Right ventricle myocardium superior (tissue), 1 donor: ENCODE measurements at regions not wholly inside any gene's neighbourhood (a gene's known extent, or its start where the extent isn't known, plus 50 kb on each side); places are given as distances from the start of the nearest gene placed in this dataset.
"Not testable (repeated sequence)": the region's sequence is repeated elsewhere in the genome, so short reads cannot be mapped to it uniquely, and the experiment has no call there.

Experiments
- ATAC-seq: fragments of 200-7000 bp; cut with Tn5 transposase; one replicate; pipeline ENCODE4 v1.9.1; 2020; ENCODE audit warnings: mild to moderate bottlenecking; ENCODE audit not compliant: poor library complexity
- DNase-seq: peaks from one replicate; pipeline ENCODE4 v3.0.0-alpha.2; 2020
- intact Hi-C: fragments of 100-400 bp; cut with DNase I; formaldehyde crosslinking; loops from one replicate; pipeline ENCODE4 v1.11.2; 2022
- donor health status: DM: no; HTN: yes; CAD: no; lungs with severe emphysema.

DNA sequence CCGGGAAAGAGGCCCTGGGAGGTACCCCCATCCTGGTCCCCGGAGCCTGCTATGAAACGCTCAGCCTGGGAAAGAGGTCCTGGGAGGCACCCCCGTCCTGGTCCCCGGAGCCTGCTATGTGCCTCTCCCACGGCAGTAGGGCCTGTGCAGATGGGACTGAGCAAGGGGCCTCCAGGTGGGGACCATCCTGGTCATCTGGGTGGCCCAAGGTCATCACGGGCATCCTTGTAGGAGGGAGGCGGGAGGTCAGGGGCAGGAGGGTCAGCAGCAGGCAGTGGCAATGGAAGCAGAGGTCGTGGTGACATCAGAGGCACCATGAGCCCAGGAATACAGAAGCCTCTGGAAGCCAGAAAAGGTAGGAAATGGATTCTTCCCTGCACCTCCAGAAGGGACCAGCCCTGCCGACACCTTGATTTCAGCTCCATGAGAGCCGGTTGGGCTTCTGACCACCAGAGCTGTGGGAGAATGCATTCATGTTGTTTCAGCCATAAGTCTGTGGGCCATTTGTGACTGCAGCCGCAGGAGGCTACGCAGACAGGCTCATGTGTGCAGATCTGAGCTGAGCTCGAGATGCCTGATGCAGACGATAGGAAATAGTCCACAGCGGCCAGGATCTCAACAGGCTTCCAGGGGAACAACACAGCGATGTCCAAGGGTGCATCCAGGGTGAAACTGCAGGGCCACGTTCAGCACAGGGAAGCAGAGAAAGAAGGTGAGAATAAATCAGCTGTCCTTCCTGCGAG, 190.7 kb downstream of the LAT start:
- intact Hi-C loops, DNase-seq, ATAC-seq: not testable (repeated sequence)

GRCh38 chr16:29173371-29174305, 188.8 kb downstream of the LAT start:
- ATAC-seq, DNase-seq, intact Hi-C loops: not testable (repeated sequence)

GRCh38 chr16:29172098-29172724, 187.4 kb downstream of the LAT start:
- ATAC-seq, intact Hi-C loops, DNase-seq: not testable (repeated sequence)

GRCh38 chr16:29171296-29171695, 186.4 kb downstream of the LAT start:
- DNase-seq, intact Hi-C loops, ATAC-seq: not testable (repeated sequence)

GRCh38 chr16:29170393-29171119, 185.7 kb downstream of the LAT start:
- DNase-seq, intact Hi-C loops: not testable (repeated sequence)
- peak; percentile 41 for ATAC-seq

DNA sequence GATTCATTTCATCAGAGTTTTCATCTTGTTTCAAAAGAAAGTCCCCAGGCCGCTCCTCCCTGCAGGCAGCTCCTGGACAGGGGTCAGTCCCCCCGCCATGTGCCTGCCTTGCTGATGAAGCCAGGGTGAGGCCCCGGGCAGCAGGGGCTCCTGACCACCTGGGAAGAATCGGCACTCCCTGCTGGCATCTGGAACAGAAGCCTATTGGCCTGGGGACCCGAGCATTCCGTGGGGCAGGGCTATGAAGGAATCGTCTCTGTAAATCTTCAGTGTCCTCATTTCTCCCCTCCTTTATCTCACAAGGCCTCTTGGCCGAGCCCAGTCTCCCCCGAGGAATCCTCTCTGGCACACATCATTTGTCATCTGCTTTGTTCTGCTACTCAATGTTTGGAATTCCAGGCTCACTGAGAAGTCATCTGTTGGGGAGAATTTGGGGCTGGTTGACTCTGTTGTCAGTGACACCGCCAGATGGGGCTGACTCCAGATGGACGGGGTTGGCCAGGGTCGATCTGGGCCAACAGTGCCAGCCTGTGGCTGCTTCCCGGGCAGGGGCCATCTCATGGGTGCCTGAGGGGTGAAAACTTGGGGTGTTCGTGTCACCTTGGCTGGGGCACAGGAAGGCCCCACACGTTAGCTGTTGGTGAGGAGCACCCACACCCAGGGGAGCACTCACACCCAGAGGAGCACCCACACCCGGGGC, 184.6 kb downstream of the LAT start:
- ATAC-seq = peak; percentile 73
- DNase-seq = peak; percentile 61
- intact Hi-C loops = not testable (repeated sequence)

DNA sequence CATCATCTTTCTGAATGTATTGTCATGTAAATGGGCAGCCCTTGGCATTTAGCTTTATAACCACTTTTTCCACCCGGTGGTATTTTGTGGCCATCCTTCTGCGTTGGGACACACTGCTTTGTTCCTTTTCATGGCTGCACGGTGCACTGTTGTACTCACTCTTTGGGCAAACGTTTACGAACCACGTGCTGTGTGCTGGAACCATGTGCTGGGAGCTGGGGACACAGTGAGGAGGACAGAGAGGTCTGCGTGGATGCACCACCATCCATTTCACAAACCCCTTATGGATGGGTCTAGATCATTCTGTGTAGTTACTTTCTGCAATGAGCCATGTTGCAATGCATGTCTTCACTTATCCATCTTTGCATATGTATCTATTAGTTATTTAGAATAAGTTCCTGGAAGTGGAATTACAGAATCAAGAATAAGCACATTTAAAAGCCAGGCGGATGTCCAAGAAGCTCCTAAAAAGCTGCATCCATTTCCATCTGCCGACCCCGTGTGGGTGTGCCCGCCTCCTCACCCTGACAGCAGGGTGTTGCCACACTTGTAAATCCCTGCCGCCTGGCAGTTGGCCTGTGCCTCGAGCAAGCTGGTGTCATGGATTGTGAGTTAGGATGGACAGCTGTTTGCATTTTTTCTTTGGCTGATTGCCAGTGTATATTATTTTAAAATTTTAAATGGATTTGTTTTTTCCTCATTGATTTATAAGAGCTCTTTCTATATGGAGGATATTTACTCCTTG, 183.8 kb downstream of the LAT start:
- ATAC-seq, intact Hi-C loops: not testable (repeated sequence)
- peak; percentile 37 for DNase-seq

DNA sequence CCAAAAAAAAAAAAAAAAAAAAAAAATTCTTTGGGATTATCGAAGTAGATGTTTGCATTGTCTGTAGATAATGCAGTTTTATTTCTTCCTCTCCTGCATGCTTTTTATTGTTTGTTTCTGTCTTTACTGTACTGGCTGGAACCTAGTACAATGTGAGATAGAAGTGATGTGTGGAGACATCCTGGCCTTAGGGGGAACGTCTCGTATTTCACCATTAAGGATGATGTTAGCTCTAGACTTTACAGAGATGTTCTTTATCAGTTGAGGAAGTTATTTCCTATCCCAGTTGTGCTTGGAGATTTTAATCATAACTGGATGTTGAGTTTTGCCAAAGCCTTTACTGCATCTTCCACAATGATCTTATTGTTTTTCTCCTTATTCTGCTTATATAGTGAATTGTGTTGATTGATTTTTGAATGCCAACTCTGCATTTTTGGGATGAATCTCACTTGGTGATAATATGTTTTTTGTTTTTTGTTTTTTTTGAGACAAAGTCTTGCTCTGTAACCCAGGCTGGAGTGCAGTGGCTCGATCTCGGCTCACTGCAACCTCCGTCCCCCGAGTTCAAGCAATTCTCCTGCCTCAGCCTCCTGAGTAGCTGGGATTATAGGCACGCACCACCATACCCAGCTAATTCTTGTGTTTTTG, 179.7 kb downstream of the LAT start:
- intact Hi-C loops, DNase-seq, ATAC-seq: not testable (repeated sequence)

DNA sequence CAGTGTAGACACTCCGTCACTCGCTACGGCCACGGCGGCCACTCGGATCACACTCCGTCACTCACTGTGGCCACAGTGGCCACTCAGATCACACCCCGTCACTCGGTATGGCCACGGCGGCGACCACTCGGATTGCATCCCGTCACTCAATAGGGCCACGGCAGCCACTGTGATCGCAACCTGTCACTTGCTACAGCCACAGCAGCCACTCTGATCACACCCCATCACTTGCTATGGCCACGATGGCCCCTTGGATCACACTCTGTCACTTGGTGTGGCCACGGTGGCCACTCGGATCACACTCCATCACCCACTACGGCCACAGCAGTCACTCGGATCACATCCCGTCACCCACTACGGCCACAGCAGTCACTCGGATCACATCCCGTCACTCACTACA, 175.3 kb downstream of the LAT start:
- ATAC-seq, DNase-seq, intact Hi-C loops: not testable (repeated sequence)

- ATAC-seq, DNase-seq, intact Hi-C loops: not testable (repeated sequence)
Measured at GRCh38 chr16:29159603-29160002, 174.8 kb downstream of the LAT start.

DNA sequence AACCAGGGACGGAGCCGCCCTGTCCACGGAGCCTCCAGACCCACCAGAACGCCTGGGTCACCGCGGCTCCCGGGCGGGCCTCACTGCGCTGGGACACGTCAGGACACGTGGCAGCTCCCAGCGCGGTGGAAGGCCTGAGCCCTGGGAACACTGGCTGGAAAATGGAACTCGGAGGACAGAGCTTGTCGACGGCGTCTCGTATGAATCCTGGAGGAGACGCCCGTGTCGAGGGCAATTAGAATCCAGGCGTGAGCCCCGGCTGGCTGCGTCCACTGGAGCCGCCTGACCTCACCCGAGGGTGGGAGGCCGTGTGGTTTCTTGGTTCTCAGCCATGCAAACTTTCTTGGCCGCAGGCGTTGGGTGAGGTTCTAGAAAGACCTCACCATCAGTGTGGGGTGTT, 173.9 kb downstream of the LAT start:
- intact Hi-C loops = no loop called here
- ATAC-seq = peak; percentile 21
- DNase-seq = peak; percentile 67

DNA sequence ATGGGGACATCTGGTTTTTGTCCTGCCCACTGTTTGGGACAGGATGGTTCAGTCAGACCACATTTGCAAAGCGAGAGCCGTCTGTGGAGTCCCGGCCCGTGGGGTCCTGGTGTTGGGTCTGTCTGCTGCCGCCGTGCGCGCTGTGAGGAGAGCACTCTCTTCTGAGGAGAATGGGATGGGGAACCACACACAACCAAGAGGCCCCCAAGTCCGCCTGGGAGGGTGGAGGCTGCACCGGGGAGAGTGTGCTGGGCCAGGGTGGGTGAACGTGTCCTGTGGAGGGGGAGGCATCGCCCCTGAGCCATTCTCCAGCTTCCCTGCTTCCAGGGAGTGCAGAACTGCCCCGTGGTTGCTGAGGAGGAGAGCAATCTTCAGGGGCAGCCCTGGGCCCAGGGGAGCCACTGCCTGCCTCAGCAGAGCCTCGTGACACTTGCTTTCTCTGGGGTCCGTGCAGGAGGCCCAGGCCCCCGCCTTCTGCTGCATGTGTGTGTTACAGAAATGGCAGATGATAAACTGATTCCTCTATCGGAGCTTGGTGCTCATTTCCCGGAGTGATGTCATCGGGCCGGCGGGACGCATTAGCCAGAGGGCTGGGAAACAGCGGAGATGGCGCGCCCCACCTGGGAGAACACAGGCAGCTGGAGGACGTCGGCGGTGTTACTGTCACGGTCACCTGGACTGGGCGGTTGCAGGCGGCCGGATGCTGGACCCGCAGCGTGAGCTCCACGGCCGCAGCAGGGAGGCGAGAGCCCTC, 173.4 kb downstream of the LAT start:
- peak; percentile 48 for DNase-seq
- peak; percentile 16 for ATAC-seq
- intact Hi-C loops = not testable (repeated sequence)

GRCh38 chr16:29157051-29157923, 172.4 kb downstream of the LAT start:
- ATAC-seq (peak; percentile 75), DNase-seq (peak; percentile 66)
- intact Hi-C loops = not testable (repeated sequence)

- intact Hi-C loops = no loop called here
- ATAC-seq (no peak), DNase-seq (peak; percentile 50)
Measured at GRCh38 chr16:29156511-29156910, 171.7 kb downstream of the LAT start.

DNA sequence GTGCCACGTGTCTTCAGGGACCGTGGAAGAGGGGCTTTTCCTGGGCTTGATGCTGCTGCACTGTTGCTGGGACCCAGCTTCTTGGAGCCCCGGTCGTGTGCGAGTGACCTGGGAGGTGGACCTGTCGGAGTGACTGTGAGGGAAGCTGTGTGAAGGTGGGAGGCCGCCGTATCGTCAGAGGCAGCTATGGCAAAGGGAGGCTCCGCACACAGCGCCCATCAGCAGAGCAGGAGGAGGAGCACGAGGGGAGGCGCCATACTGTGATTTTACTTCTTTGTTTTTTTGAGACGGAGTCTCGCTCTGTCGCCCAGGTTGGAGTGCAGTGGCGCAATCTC, 171.0 kb downstream of the LAT start:
- DNase-seq = peak; percentile 47
- intact Hi-C loops, ATAC-seq: not testable (repeated sequence)
